Cardiac fibroblast (primary cell): ENCODE measurements at regions not wholly inside any gene's neighbourhood (a gene's known extent, or its start where the extent isn't known, plus 50 kb on each side); places are given as distances from the start of the nearest gene placed in this dataset.
A peak's percentile ranks its signal among the peaks of the same experiment; 100 is the strongest.

Source experiments
- DNase-seq, 2 donors: peaks; one replicate each; pipeline versions ENCODE4 v3.0.0 to v3.0.0-alpha.2; 2010; ENCODE audit warnings: low read depth in 2 of 2
- H3K4me3 ChIP-seq, 2 donors: replicated peaks in 1 of 2; 1 replicate in 1 of 2; 2 replicates in 1 of 2; pipeline ENCODE4 v1.5.1; 2011; ENCODE audit warnings: low read depth in 2 of 2, low read length in 2 of 2, mild to moderate bottlenecking in 2 of 2, moderate library complexity in 1 of 2
- TF ChIP-seq, protein P1 (sequence below): IDR thresholded peaks from one replicate; pipeline ENCODE4 v1.5.1; 2011; ENCODE audit warnings: low read depth, mild to moderate bottlenecking, low read length, inconsistent platforms

DNA sequence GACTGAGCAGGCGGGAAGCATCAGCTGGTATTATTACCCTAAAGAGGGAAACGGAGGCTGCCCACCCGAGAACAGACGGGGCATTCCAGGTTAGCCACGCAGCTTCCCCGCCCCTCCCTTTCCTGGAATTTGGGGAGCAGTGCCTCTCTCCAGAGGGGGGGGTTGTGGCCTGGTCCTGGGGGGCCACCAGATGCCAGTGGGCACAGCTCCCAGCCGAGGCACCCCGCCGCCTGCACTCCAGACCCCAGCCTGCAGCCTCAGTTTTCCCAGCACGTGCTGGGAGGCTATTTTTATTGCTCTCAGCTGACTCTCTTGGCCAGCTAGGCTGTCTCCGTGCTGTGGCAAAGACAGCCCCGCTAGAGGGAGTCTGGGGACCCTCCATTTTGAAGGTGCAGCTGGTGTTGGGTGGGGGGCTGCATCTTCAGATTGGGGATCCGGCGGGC is 62.7 kb upstream of the GSE1 start:
- TF ChIP-seq, protein P1, sequence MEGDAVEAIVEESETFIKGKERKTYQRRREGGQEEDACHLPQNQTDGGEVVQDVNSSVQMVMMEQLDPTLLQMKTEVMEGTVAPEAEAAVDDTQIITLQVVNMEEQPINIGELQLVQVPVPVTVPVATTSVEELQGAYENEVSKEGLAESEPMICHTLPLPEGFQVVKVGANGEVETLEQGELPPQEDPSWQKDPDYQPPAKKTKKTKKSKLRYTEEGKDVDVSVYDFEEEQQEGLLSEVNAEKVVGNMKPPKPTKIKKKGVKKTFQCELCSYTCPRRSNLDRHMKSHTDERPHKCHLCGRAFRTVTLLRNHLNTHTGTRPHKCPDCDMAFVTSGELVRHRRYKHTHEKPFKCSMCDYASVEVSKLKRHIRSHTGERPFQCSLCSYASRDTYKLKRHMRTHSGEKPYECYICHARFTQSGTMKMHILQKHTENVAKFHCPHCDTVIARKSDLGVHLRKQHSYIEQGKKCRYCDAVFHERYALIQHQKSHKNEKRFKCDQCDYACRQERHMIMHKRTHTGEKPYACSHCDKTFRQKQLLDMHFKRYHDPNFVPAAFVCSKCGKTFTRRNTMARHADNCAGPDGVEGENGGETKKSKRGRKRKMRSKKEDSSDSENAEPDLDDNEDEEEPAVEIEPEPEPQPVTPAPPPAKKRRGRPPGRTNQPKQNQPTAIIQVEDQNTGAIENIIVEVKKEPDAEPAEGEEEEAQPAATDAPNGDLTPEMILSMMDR = peak; percentile 6
- DNase-seq = no peak
- no peak overlapping the region for H3K4me3 ChIP-seq

DNA sequence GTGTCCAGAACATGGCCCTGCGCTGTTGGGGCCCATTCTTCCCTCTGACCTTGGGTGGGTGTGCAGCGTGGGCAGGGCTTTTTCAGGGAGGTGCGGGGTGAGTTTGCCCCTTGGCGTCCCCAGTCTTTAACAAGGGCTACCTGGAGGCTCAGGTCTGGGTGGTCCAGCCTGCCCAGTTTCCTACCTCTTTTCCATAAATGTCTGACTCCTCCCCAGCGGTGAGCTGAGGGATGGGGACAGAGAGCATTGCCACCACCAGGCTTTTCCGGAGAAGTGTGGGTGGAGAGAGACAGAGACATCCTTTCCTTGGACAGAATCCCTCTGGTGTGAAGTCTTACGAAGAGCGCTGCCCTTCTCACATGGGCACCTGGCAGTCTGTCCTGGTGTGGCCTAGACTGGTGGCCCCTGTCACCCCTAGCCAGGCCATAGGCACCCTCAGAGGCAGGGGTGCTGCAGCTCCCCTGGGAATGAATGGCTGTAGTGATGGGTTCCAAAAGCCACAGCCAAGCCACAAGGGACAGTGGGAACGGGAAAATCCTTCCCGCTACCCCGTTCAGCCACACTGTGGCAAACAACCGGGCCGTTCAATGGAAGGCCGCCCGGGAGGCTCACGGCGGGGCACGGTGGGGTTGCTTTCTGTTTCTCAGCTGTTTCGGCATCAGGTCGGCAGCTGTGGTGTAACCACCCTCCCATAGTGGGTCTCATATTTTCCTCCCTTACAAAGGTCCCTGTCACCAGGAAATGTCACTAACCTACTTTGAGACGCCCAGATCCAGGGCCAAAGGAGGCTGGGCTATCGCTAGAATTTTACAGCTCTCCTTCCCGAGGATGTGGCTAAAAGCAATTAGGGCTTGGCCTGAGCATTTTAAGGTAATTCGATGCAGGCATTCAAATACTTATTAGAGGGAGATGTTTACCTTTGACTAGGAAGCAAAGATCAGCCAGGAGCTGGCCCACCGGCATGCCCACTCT is 61.9 kb upstream of the GSE1 start:
- H3K4me3 ChIP-seq = no peak overlapping the region
- no peak for DNase-seq
- TF ChIP-seq, protein P1 = no peak

GRCh38 chr16:85552980-85553435 is 60.1 kb upstream of the GSE1 start:
- H3K4me3 ChIP-seq = peak overlapping the region; percentile 25 to 80
- TF ChIP-seq, protein P1 = no peak
- DNase-seq = no peak

DNA sequence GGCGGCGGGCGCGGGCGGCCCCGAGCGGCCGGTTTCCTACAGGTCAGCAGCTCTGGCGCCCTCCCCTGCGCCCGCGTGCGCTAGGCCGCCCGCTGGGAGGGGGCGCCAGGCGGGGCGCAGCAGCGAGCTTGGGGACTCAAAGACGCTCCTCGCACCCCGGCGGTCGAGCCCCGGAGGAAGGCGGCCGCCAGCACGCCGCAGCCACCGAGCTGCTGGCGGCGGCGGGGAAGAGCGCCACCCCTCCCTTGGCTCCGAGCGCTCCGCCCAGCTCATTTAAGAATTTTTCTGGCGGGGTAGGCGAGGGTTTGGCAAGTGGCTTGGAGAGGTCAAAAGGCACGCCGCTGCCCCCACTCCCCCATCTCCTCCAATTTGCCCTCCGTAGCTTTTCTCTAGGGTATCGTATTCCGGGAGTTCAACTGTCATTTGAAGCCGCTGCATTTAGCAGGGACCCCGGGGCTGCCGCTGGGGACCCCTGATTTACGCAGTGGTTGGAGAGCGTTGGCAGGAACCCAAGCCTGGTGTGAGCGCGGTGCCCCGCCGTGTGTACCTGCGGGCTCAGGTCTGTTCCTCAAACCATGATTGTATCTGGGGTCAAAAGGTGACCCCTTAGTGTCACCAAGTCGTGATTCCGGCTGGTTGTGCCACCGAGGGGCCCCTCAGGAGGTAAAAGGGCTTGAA is 59.5 kb upstream of the GSE1 start:
- H3K4me3 ChIP-seq = peak overlapping the region; percentile 70 to 80

GRCh38 chr16:85554114-85554888 is 58.8 kb upstream of the GSE1 start:
- peak overlapping the region; percentile 70 to 80 for H3K4me3 ChIP-seq
- TF ChIP-seq, protein P1 = no peak
- peak; percentile 84 to 91 for DNase-seq

More for the DNA sequence above, 59.5 kb upstream of the GSE1 start:
- TF ChIP-seq, protein P1 = no peak
- peak; percentile 57 to 73 for DNase-seq
